Posterior vena cava (tissue), 2 donors: ENCODE measurements at regions not wholly inside any gene's neighbourhood (a gene's known extent, or its start where the extent isn't known, plus 50 kb on each side); places are given as distances from the start of the nearest gene placed in this dataset.
A peak's percentile ranks its signal among the peaks of the same experiment; 100 is the strongest.

Experiments used
- DNase-seq: peaks from one replicate; pipeline ENCODE4 v3.0.0-alpha.2; 2020; ENCODE audit warnings: low spot score
- intact Hi-C, 2 donors: fragments of 100-400 bp; cut with DNase I; formaldehyde crosslinking; loops; one replicate each; pipeline versions ENCODE4 v1.14.1 to v1.14.2; 2022 to 2023
- donor health status: DM: yes; HTN: yes; CAD: no.
- donor health status: DM: yes; HTN: yes; CAD: no.

GRCh38 chr3:135456108-135456790 lies 509.3 kb upstream of the PPP2R3A start:
- intact Hi-C loops, result no loop called here
- no peak for DNase-seq

GRCh38 chr3:135458541-135459322 lies 506.8 kb upstream of the PPP2R3A start:
- DNase-seq, result no peak
- intact Hi-C loops, result no loop called here

- DNase-seq, result no peak
- intact Hi-C loops, result no loop called here
Measured at GRCh38 chr3:135460273-135460672, 505.3 kb upstream of the PPP2R3A start.

GRCh38 chr3:135471911-135472310 lies 493.6 kb upstream of the PPP2R3A start:
- intact Hi-C loops, result no loop called here
- DNase-seq, result no peak

- no peak for DNase-seq
- intact Hi-C loops, result no loop called here
Measured at GRCh38 chr3:135473449-135473848, 492.1 kb upstream of the PPP2R3A start.

GRCh38 chr3:135487261-135487660 lies 478.3 kb upstream of the PPP2R3A start:
- intact Hi-C loops, result no loop called here
- DNase-seq, result no peak

- intact Hi-C loops, result no loop called here
- no peak for DNase-seq
Measured at GRCh38 chr3:135490219-135490915, 475.2 kb upstream of the PPP2R3A start.

- intact Hi-C loops, result no loop called here
- DNase-seq, result no peak
Measured at GRCh38 chr3:135491491-135492205, 473.9 kb upstream of the PPP2R3A start.

- no peak for DNase-seq
- intact Hi-C loops, result no loop called here
Measured at GRCh38 chr3:135495891-135496290, 469.6 kb upstream of the PPP2R3A start.

- DNase-seq, result no peak
- intact Hi-C loops, result no loop called here
Measured at GRCh38 chr3:135497979-135498378, 467.5 kb upstream of the PPP2R3A start.

- no peak for DNase-seq
- intact Hi-C loops, result no loop called here
Measured at GRCh38 chr3:135499426-135499825, 466.1 kb upstream of the PPP2R3A start.

GRCh38 chr3:135500034-135500433 lies 465.5 kb upstream of the PPP2R3A start:
- intact Hi-C loops, result loop anchor here (10.0 kb wide), 1 partner anchor 705 kb away; the partner anchor contains the start of gene EPHB1 (in 2 of the 2)
- DNase-seq, result no peak

- DNase-seq, result no peak
- intact Hi-C loops, result loop anchor here (10.0 kb wide), 1 partner anchor 708 kb away; the partner anchor contains the start of gene EPHB1 (in 2 of the 2)
Measured at GRCh38 chr3:135503065-135503759, 462.3 kb upstream of the PPP2R3A start.

GRCh38 chr3:135503760-135504686 lies 461.5 kb upstream of the PPP2R3A start:
- intact Hi-C loops, result loop anchor here (10.0 kb wide), 1 partner anchor 709 kb away; the partner anchor contains the start of gene EPHB1 (in 2 of the 2)
- DNase-seq, result peak; percentile 88

- DNase-seq, result no peak
- intact Hi-C loops, result no loop called here
Measured at GRCh38 chr3:135513106-135514059, 452.1 kb upstream of the PPP2R3A start.

GRCh38 chr3:135514060-135514448 lies 451.5 kb upstream of the PPP2R3A start:
- intact Hi-C loops, result no loop called here
- no peak for DNase-seq

GRCh38 chr3:135516143-135516542 lies 449.4 kb upstream of the PPP2R3A start:
- intact Hi-C loops, result no loop called here
- DNase-seq, result no peak
